SK-N-SH (cell line): ENCODE measurements at regions not wholly inside any gene's neighbourhood (a gene's known extent, or its start where the extent isn't known, plus 50 kb on each side); places are given as distances from the start of the nearest gene placed in this dataset.
A peak's percentile ranks its signal among the peaks of the same experiment; 100 is the strongest.

Experiments used
- CTCF ChIA-PET: fragments of 300-600, 350-600 bp; formaldehyde crosslinking; extraction: SDS; loops from one replicate; lab custom pipeline; 2021; lab: Yijun Ruan, JAX
- POLR2A ChIA-PET: fragments of 350-600 bp; sonication (Branson Sonifier 250); formaldehyde crosslinking; extraction: SDS; loops from one replicate; lab custom pipeline; 2020; ENCODE audit warnings: antibody characterized with exemption, inconsistent platforms; lab: Yijun Ruan, JAX
- DNase-seq: peaks from one replicate; pipeline ENCODE4 v3.0.0; 2012
- H2AFZ ChIP-seq: fragments of 200-600 bp; sonication (generic); 2 replicates; pipeline ENCODE4 v1.8.1; 2016; ENCODE audit warnings: antibody characterized with exemption, mild to moderate bottlenecking, low read depth
- H3F3A ChIP-seq: fragments of 200-600 bp; sonication (generic); replicated peaks from 2 replicates; pipeline ENCODE3; 2016; ENCODE audit warnings: antibody characterized with exemption, mild to moderate bottlenecking; ENCODE audit not compliant: insufficient read depth
- H3K27ac ChIP-seq, 2 experiments: fragments of 200-500 bp in 1 of 2; fragments of 200-600 bp in 1 of 2; sonication (Bioruptor generic) in 1 of 2; sonication (generic), shearing (Covaris generic) in 1 of 2; 2 replicates each; pipeline versions ENCODE4 v1.5.1 to v1.6.1; 2014 to 2016; ENCODE audit warnings: low read depth in 2 of 2, inconsistent platforms in 1 of 2, low read length in 1 of 2, mild to moderate bottlenecking in 1 of 2, mixed read lengths in 1 of 2
- H3K27me3 ChIP-seq: fragments of 200-600 bp; sonication (generic), shearing (Covaris generic); 2 replicates; pipeline ENCODE4 v1.6.1; 2016; ENCODE audit warnings: mixed run types; ENCODE audit not compliant: insufficient read depth
- H3K36me3 ChIP-seq, 2 experiments: fragments of 200-500 bp in 1 of 2; fragments of 200-600 bp in 1 of 2; sonication (Bioruptor generic) in 1 of 2; sonication (generic) in 1 of 2; replicated peaks in 1 of 2; 2 replicates each; pipeline versions ENCODE3 to v1.5.1; 2014 to 2016; ENCODE audit warnings: low read length in 1 of 2, mild to moderate bottlenecking in 1 of 2; ENCODE audit not compliant: insufficient read depth in 2 of 2, control insufficient read depth in 1 of 2
- H3K4me1 ChIP-seq, 2 experiments: fragments of 200-500 bp in 1 of 2; fragments of 200-600 bp in 1 of 2; sonication (Bioruptor generic) in 1 of 2; sonication (generic), shearing (Covaris generic) in 1 of 2; 2 replicates each; pipeline versions ENCODE4 v1.5.1 to v1.6.1; 2014 to 2016; ENCODE audit warnings: low read depth in 1 of 2, low read length in 1 of 2, mixed run types in 1 of 2; ENCODE audit not compliant: insufficient read depth in 2 of 2, control insufficient read depth in 1 of 2
- H3K4me2 ChIP-seq: fragments of 200-600 bp; sonication (generic), shearing (Covaris generic); 2 replicates; pipeline ENCODE4 v1.6.1; 2017; ENCODE audit warnings: mixed run types
- H3K4me3 ChIP-seq, 2 experiments: fragments of 200-500 bp in 1 of 2; fragments of 200-600 bp in 1 of 2; sonication (Bioruptor generic) in 1 of 2; sonication (generic), shearing (Covaris generic) in 1 of 2; 2 replicates each; pipeline versions ENCODE4 v1.5.1 to v1.8.1; 2014 to 2016; ENCODE audit warnings: low read depth in 2 of 2, inconsistent platforms in 1 of 2, low read length in 1 of 2, mild to moderate bottlenecking in 1 of 2, mixed read lengths in 1 of 2, moderate library complexity in 1 of 2
- H3K79me2 ChIP-seq: fragments of 200-600 bp; sonication (generic); 2 replicates; pipeline ENCODE4 v1.8.1; 2017; ENCODE audit warnings: mild to moderate bottlenecking; ENCODE audit not compliant: insufficient read depth
- H3K9ac ChIP-seq: fragments of 200-600 bp; sonication (generic); 2 replicates; pipeline ENCODE4 v1.6.1; 2017; ENCODE audit warnings: mixed run types
- H3K9me2 ChIP-seq: fragments of 200-600 bp; sonication (generic); 2 replicates; pipeline ENCODE4 v1.6.1; 2017; ENCODE audit warnings: mixed run types
- H3K9me3 ChIP-seq: fragments of 200-600 bp; sonication (generic); 2 replicates; pipeline ENCODE4 v1.6.1; 2017; ENCODE audit warnings: mixed run types, mild to moderate bottlenecking, moderate library complexity
- H4K20me1 ChIP-seq: fragments of 200-600 bp; sonication (generic); 2 replicates; pipeline ENCODE4 v1.6.1; 2017; ENCODE audit warnings: mild to moderate bottlenecking, mixed run types; ENCODE audit not compliant: insufficient read depth
- CHD2 ChIP-seq: fragments of 150-350 bp; IDR thresholded peaks from 2 replicates; pipeline ENCODE4 v1.6.1; 2018; ENCODE audit warnings: low read length; ENCODE audit not compliant: partially characterized antibody
- CTCF ChIP-seq: fragments of 200-600 bp; sonication (generic); IDR thresholded peaks from 2 replicates; pipeline ENCODE4 v1.6.1; 2017; ENCODE audit warnings: antibody characterized with exemption, mild to moderate bottlenecking, moderate library complexity
- FOSL2 ChIP-seq: IDR thresholded peaks from 2 replicates; pipeline ENCODE4 v1.4.0; 2012; ENCODE audit warnings: low read depth, mild to moderate bottlenecking, moderate library complexity, borderline replicate concordance
- GATA2 ChIP-seq: sonication (generic); formaldehyde crosslinking; IDR thresholded peaks from 2 replicates; pipeline ENCODE4 v1.5.0; 2020; ENCODE audit warnings: mild to moderate bottlenecking, missing genetic modification reagents
- IRF3 ChIP-seq: fragments of 150-350 bp; IDR thresholded peaks from 2 replicates; pipeline ENCODE4 v1.6.1; 2016; ENCODE audit warnings: mild to moderate bottlenecking, low read depth, low read length
- MEF2A ChIP-seq: IDR thresholded peaks from 2 replicates; pipeline ENCODE4 v1.4.0; 2012; ENCODE audit warnings: low read depth, borderline replicate concordance
- MXI1 ChIP-seq: IDR thresholded peaks from 2 replicates; pipeline ENCODE4 v1.6.1; 2012; ENCODE audit warnings: mild to moderate bottlenecking, low read depth, low read length, improper control_type of control experiment
- PBX3 ChIP-seq: IDR thresholded peaks from 2 replicates; pipeline ENCODE4; 2012
- RAD21 ChIP-seq: IDR thresholded peaks from 2 replicates; pipeline ENCODE4 v1.6.1; 2012; ENCODE audit warnings: mild to moderate bottlenecking, low read length
- RCOR1 ChIP-seq: fragments of 150-350 bp; IDR thresholded peaks from 2 replicates; pipeline ENCODE4 v1.6.1; 2017; ENCODE audit warnings: antibody characterized with exemption, low read length
- REST ChIP-seq: IDR thresholded peaks from 2 replicates; pipeline ENCODE4 v1.6.1; 2012; ENCODE audit warnings: mild to moderate bottlenecking, low read depth, low read length, moderate library complexity
- SIN3A ChIP-seq: IDR thresholded peaks from 2 replicates; pipeline ENCODE4 v1.6.1; 2012; ENCODE audit warnings: low read depth, mild to moderate bottlenecking, low read length, moderate library complexity, borderline replicate concordance
- SMC3 ChIP-seq: IDR thresholded peaks from 2 replicates; pipeline ENCODE4 v1.6.1; 2012; ENCODE audit warnings: low read depth, low read length, improper control_type of control experiment
- ZBTB33 ChIP-seq: IDR thresholded peaks from 2 replicates; pipeline ENCODE4 v1.4.0; 2012; ENCODE audit warnings: low read depth, borderline replicate concordance
- WGBS: methylation state at CpG from one replicate; pipeline ENCODE4 v1.1.6; 2017; ENCODE audit warnings: low lambda C conversion rate; 5-methylcytosine and 5-hydroxymethylcytosine counted together

GRCh38 chr10:23702977-23703414, 264.1 kb downstream of the OTUD1 start:
- no peaks in the 10 kb centered on the region for H3K27me3 ChIP-seq
- WGBS: 7% methylated on average over 9 of the region's 9 CpGs
- no peak overlapping the region; a peak in 1 of 4 replicates for H3K4me3 ChIP-seq
- no peaks in the 10 kb centered on the region for H4K20me1 ChIP-seq
- no peaks in the 10 kb centered on the region for H3K79me2 ChIP-seq
- POLR2A ChIA-PET: no interaction called here
- H3K9me3 ChIP-seq: no peaks in the 10 kb centered on the region
- H3K9me2 ChIP-seq: no peaks in the 10 kb centered on the region
- H3K4me1 ChIP-seq: no peaks in the 10 kb centered on the region
- TF ChIP-seq SMC3: peak; percentile 73
- TF ChIP-seq RAD21: peak; percentile 74
- no peak for TF ChIP-seq ZBTB33
- peak; percentile 81 for TF ChIP-seq CTCF
- H3K27ac ChIP-seq: no peak overlapping the region
- no peaks in the 10 kb centered on the region for H3F3A ChIP-seq
- H2AFZ ChIP-seq: no peak overlapping the region
- peak; percentile 65 for DNase-seq
- H3K9ac ChIP-seq: no peak overlapping the region
- H3K36me3 ChIP-seq: no peaks in the 10 kb centered on the region
- CTCF ChIA-PET: interaction anchor here (0.7 to 3.0 kb wide), 12 partner anchors 10 to 544 kb away, joined by 3 to 16 read pairs (median 4); no protein-coding TSS in a partner anchor
- H3K4me2 ChIP-seq: no peak overlapping the region

- CTCF ChIA-PET: interaction anchor here (0.9 to 1.1 kb wide), 2 partner anchors 13 to 557 kb away, joined by 3 to 4 read pairs; no protein-coding TSS in a partner anchor
- Histone ChIP-seq H3F3A (no peaks in the 10 kb centered on the region), H3K79me2 (no peaks in the 10 kb centered on the region)
- TF ChIP-seq MXI1 (no peak), CTCF (no peak), PBX3 (no peak), REST (no peak), FOSL2 (no peak), GATA2 (CRISPR knock-in tag) (no peak), RCOR1 (no peak), IRF3 (no peak), MEF2A (no peak), SIN3A (no peak), CHD2 (no peak)
Observed at GRCh38 chr10:23715363-23715762, 276.5 kb downstream of the OTUD1 start.

More at GRCh38 chr10:23715363-23715762, 276.5 kb downstream of the OTUD1 start:
- Histone ChIP-seq H3K4me1 (no peaks in the 10 kb centered on the region), H3K9ac (no peak overlapping the region), H2AFZ (no peak overlapping the region), H3K27ac (no peak overlapping the region), H3K4me3 (no peak overlapping the region), H3K36me3 (no peaks in the 10 kb centered on the region), H3K9me3 (no peaks in the 10 kb centered on the region), H3K27me3 (no peaks in the 10 kb centered on the region), H3K9me2 (no peaks in the 10 kb centered on the region), H3K4me2 (no peak overlapping the region), H4K20me1 (no peaks in the 10 kb centered on the region)
- WGBS: 95% methylated on average over 1 of the region's 1 CpG
- POLR2A ChIA-PET: no interaction called here
- DNase-seq: no peak
